A673 (cell line): ENCODE measurements at regions not wholly inside any gene's neighbourhood (a gene's known extent, or its start where the extent isn't known, plus 50 kb on each side); places are given as distances from the start of the nearest gene placed in this dataset.

Experiments
- BruUV-seq: library from RNA; stranded (reverse); fragments of 400-500 nt; replicated peaks from 2 replicates; lab custom pipeline; 2021; lab: Mats Ljungman, UMichigan
- CTCF ChIA-PET: fragments of 300-600 bp; sonication (Branson Sonifier 250); formaldehyde crosslinking; loops from one replicate; lab custom pipeline; 2022; ENCODE audit warnings: antibody characterized with exemption; lab: Charles Lee
- POLR2A ChIA-PET: fragments of 300-600 bp; sonication (Branson Sonifier 250); formaldehyde crosslinking; loops from one replicate; lab custom pipeline; 2022; ENCODE audit warnings: antibody characterized with exemption; ENCODE audit not compliant: low non-redundant PET; lab: Charles Lee
- DNase-seq: peaks from one replicate; pipeline ENCODE4 v3.0.0-alpha.2; 2015; ENCODE audit warnings: low spot score
- H3K27ac ChIP-seq: fragments of 200-600 bp; sonication (generic); 2 replicates; pipeline ENCODE4 v1.5.1; 2016; ENCODE audit warnings: mixed run types, low read depth, mild to moderate bottlenecking, mixed read lengths, antibody characterized with exemption, low read length; ENCODE audit not compliant: poor library complexity, severe bottlenecking
- H3K27me3 ChIP-seq: fragments of 200-600 bp; sonication (generic); replicated peaks from 2 replicates; pipeline ENCODE4 v1.6.1; 2017; ENCODE audit warnings: mixed run types, low read depth, mild to moderate bottlenecking, mixed read lengths, antibody characterized with exemption, low read length; ENCODE audit not compliant: insufficient read depth, poor library complexity
- H3K36me3 ChIP-seq: fragments of 200-600 bp; sonication (generic); 2 replicates; pipeline ENCODE4 v1.6.1; 2016; ENCODE audit warnings: mixed run types, mild to moderate bottlenecking, mixed read lengths, antibody characterized with exemption, low read length; ENCODE audit not compliant: insufficient read depth, poor library complexity, severe bottlenecking
- H3K4me1 ChIP-seq: fragments of 200-600 bp; sonication (generic); 2 replicates; pipeline ENCODE4 v1.6.1; 2017; ENCODE audit warnings: mixed run types, mild to moderate bottlenecking, mixed read lengths, antibody characterized with exemption, low read length; ENCODE audit not compliant: insufficient read depth, poor library complexity, severe bottlenecking
- H3K4me3 ChIP-seq: fragments of 200-600 bp; sonication (generic); 2 replicates; pipeline ENCODE4 v1.5.1; 2016; ENCODE audit warnings: low read depth, mixed run types, mild to moderate bottlenecking, mixed read lengths, low read length; ENCODE audit not compliant: poor library complexity, severe bottlenecking
- H3K9me3 ChIP-seq: fragments of 200-600 bp; sonication (generic); 2 replicates; pipeline ENCODE4 v1.6.1; 2016; ENCODE audit warnings: mixed run types, low read depth, mild to moderate bottlenecking, mixed read lengths, antibody characterized with exemption, low read length; ENCODE audit not compliant: poor library complexity, severe bottlenecking
- CTCF ChIP-seq: fragments of 300-800, 200-600 bp; sonication (generic); conservative IDR thresholded peaks from 2 replicates; pipeline ENCODE4 v1.5.1; 2017; ENCODE audit warnings: low read depth, mild to moderate bottlenecking, antibody characterized with exemption, low read length, moderate library complexity, mixed read lengths
- EZH2 ChIP-seq: fragments of 200-600 bp; sonication (generic); IDR thresholded peaks from 2 replicates; pipeline ENCODE4 v1.6.1; 2017; ENCODE audit warnings: borderline replicate concordance, low read depth, mild to moderate bottlenecking, mixed read lengths, antibody characterized with exemption, low read length; ENCODE audit not compliant: poor library complexity, severe bottlenecking
- intact Hi-C: fragments of 100-400 bp; cut with micrococcal nuclease; formaldehyde crosslinking; loops from one replicate; pipeline ENCODE4 v1.10.0; 2022; ENCODE audit not compliant: unreplicated experiment

DNA sequence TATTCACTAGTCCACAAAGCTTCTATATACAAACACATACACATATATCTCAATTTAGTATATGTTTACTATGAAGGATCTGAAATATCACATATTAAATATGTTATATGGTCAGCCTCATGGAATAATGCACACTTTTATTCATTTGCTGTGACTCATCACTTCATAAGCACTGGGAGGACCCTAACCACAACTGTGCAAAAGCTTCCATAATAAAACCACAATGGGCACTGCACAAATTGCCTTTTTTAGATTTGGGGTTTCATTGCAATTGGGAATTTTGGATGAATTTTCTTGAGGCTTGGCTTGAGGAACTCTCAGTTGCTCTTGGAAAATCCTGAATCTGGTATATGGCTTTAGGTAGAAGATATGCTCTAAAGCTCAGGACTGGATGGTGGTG lies 399.4 kb downstream of the C12orf75 start:
- POLR2A ChIA-PET: no interaction called here
- no TSS peak for BruUV-seq
- no peaks in the 10 kb centered on the region for H3K4me1 ChIP-seq
- TF ChIP-seq CTCF (no peak), EZH2 (no peak)
- CTCF ChIA-PET: no interaction called here
- no peak for DNase-seq
- no peak overlapping the region for H3K4me3 ChIP-seq
- no peaks in the 10 kb centered on the region for H3K9me3 ChIP-seq
- intact Hi-C loops: no loop called here
- H3K36me3 ChIP-seq: no peaks in the 10 kb centered on the region
- no peak overlapping the region for H3K27ac ChIP-seq
- H3K27me3 ChIP-seq: no peaks in the 10 kb centered on the region

GRCh38 chr12:105733579-105733978 lies 403.1 kb downstream of the C12orf75 start:
- CTCF ChIA-PET: no interaction called here

GRCh38 chr12:105736498-105736897 lies 402.3 kb downstream of the NUAK1 start:
- POLR2A ChIA-PET: no interaction called here
- H3K27me3 ChIP-seq: no peaks in the 10 kb centered on the region
- no TSS peak for BruUV-seq
- no peaks in the 10 kb centered on the region for H3K36me3 ChIP-seq
- H3K4me1 ChIP-seq: peaks cover 4% of the 10 kb centered on the region
- intact Hi-C loops: no loop called here
- DNase-seq: no peak
- CTCF ChIA-PET: no interaction called here
- TF ChIP-seq CTCF: no peak
- TF ChIP-seq EZH2: no peak
- no peak overlapping the region for H3K4me3 ChIP-seq
- no peak overlapping the region for H3K27ac ChIP-seq
- H3K9me3 ChIP-seq: no peaks in the 10 kb centered on the region

More at GRCh38 chr12:105733579-105733978, 403.1 kb downstream of the C12orf75 start:
- Histone ChIP-seq H3K4me3 (no peak overlapping the region), H3K9me3 (no peaks in the 10 kb centered on the region), H3K36me3 (no peaks in the 10 kb centered on the region), H3K27me3 (no peaks in the 10 kb centered on the region), H3K27ac (no peak overlapping the region), H3K4me1 (no peaks in the 10 kb centered on the region)
- POLR2A ChIA-PET: no interaction called here
- TF ChIP-seq CTCF (no peak), EZH2 (no peak)
- no TSS peak for BruUV-seq
- no peak for DNase-seq
- intact Hi-C loops: no loop called here
